AG04450 (cell line): ENCODE measurements at regions not wholly inside any gene's neighbourhood (a gene's known extent, or its start where the extent isn't known, plus 50 kb on each side); places are given as distances from the start of the nearest gene placed in this dataset.

Experiments
- CTCF ChIA-PET: fragments of 300-600, 350-600 bp; formaldehyde crosslinking; extraction: SDS; loops from one replicate; lab custom pipeline; 2022; ENCODE audit warnings: antibody characterized with exemption, inconsistent platforms; lab: Charles Lee
- POLR2A ChIA-PET: fragments of 350-600 bp; formaldehyde crosslinking; extraction: SDS; loops from one replicate; lab custom pipeline; 2021; ENCODE audit warnings: antibody characterized with exemption, inconsistent platforms; lab: Yijun Ruan, JAX
- DNase-seq: peaks from one replicate; pipeline ENCODE4 v3.0.0-alpha.2; 2011; ENCODE audit warnings: low read depth, low spot score
- H3K27ac ChIP-seq: one replicate; pipeline ENCODE4 v1.5.1; 2012; ENCODE audit warnings: low read depth, low read length, control low read depth
- H3K27me3 ChIP-seq: one replicate; pipeline ENCODE4 v1.6.0; 2012; ENCODE audit warnings: low read length; ENCODE audit not compliant: control insufficient read depth, insufficient read depth
- H3K4me3 ChIP-seq: 2 replicates; pipeline ENCODE4 v1.5.1; 2011; ENCODE audit warnings: mild to moderate bottlenecking, low read depth, low read length, control low read depth
- H3K9me3 ChIP-seq: 2 replicates; pipeline ENCODE4 v1.5.1; 2012; ENCODE audit warnings: low read length; ENCODE audit not compliant: control insufficient read depth, insufficient read depth
- TF ChIP-seq, protein P1 (sequence below): IDR thresholded peaks from 2 replicates; pipeline ENCODE4 v1.5.1; 2011; ENCODE audit warnings: low read depth, low read length, control low read depth, inconsistent platforms

DNA sequence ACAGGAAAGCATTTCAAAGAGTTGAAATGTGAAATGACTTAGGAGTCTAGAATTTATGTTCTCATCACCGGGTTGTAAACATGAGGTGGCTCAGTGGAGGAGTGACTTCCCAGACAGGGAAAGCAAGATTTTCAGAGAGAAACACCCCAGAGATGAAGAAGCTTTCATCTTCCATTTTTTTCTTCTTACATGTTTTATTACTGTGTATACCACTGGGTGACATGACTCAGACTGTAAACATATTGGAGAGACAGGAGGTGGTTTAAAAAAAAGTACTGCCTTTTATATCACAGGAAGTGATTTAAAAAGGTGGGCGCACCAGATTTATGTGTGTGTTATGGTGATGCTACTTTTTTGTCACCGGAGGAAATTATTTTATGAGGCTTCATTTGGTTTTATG is 209.1 kb upstream of the TUT7 start:
- TF ChIP-seq, protein P1, sequence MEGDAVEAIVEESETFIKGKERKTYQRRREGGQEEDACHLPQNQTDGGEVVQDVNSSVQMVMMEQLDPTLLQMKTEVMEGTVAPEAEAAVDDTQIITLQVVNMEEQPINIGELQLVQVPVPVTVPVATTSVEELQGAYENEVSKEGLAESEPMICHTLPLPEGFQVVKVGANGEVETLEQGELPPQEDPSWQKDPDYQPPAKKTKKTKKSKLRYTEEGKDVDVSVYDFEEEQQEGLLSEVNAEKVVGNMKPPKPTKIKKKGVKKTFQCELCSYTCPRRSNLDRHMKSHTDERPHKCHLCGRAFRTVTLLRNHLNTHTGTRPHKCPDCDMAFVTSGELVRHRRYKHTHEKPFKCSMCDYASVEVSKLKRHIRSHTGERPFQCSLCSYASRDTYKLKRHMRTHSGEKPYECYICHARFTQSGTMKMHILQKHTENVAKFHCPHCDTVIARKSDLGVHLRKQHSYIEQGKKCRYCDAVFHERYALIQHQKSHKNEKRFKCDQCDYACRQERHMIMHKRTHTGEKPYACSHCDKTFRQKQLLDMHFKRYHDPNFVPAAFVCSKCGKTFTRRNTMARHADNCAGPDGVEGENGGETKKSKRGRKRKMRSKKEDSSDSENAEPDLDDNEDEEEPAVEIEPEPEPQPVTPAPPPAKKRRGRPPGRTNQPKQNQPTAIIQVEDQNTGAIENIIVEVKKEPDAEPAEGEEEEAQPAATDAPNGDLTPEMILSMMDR, result no peak
- Histone ChIP-seq H3K27me3 (no peaks in the 10 kb centered on the region), H3K4me3 (no peak overlapping the region), H3K9me3 (no peaks in the 10 kb centered on the region), H3K27ac (no peak overlapping the region)
- CTCF ChIA-PET, result no interaction called here
- POLR2A ChIA-PET, result no interaction called here
- no peak for DNase-seq

DNA sequence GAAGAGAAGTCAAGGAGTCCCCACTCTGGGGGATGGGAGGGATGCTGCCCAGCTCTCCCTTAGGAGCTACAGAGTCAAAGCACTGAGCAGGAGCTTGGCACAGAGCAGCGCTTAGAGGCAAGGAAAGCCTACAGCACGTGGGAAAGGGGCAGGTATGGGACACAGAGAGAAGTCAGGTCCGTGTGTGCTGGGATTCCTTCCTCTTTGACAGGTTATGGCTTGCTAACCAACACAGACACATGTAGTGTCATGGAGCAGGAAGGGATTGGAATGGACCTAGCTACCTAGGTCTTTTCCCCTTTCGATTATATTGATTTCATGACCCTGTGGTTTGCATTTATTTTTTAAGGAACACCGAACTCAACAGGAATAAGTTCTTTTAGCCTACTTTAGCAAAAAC is 208.5 kb upstream of the TUT7 start:
- no peaks in the 10 kb centered on the region for H3K9me3 ChIP-seq
- CTCF ChIA-PET, result no interaction called here
- DNase-seq, result no peak
- H3K4me3 ChIP-seq, result no peak overlapping the region
- POLR2A ChIA-PET, result interaction anchor here (0.6 kb wide), 1 partner anchor 503 kb away, joined by 3 read pairs; no protein-coding TSS in a partner anchor
- no peaks in the 10 kb centered on the region for H3K27me3 ChIP-seq
- H3K27ac ChIP-seq, result no peak overlapping the region
- TF ChIP-seq, protein P1, result no peak

DNA sequence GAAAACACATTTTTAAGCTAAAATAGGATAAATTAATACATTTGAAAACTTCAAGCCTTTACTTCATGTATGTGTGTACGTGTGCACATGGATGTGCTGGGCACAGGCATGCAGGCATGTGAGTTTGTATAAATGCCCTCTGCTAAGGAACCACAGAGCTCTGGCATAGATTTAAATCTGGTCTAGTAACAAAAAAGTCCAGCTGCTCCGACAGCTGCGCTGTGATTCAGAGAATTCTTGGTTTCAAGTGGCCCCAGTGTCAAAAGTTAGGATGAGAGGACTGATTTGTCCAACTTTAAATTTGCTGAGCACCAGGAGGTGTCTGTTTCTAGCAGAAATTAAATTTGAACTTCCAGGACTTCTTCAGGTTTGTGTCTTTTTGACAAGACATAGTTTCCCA is 203.7 kb upstream of the TUT7 start:
- Histone ChIP-seq H3K9me3 (no peaks in the 10 kb centered on the region), H3K27ac (no peak overlapping the region), H3K4me3 (no peak overlapping the region), H3K27me3 (no peaks in the 10 kb centered on the region)
- POLR2A ChIA-PET, result interaction anchor here (0.9 kb wide), 1 partner anchor 9 kb away, joined by 7 read pairs; no protein-coding TSS in a partner anchor
- TF ChIP-seq, protein P1, result no peak
- DNase-seq, result no peak
- CTCF ChIA-PET, result no interaction called here

DNA sequence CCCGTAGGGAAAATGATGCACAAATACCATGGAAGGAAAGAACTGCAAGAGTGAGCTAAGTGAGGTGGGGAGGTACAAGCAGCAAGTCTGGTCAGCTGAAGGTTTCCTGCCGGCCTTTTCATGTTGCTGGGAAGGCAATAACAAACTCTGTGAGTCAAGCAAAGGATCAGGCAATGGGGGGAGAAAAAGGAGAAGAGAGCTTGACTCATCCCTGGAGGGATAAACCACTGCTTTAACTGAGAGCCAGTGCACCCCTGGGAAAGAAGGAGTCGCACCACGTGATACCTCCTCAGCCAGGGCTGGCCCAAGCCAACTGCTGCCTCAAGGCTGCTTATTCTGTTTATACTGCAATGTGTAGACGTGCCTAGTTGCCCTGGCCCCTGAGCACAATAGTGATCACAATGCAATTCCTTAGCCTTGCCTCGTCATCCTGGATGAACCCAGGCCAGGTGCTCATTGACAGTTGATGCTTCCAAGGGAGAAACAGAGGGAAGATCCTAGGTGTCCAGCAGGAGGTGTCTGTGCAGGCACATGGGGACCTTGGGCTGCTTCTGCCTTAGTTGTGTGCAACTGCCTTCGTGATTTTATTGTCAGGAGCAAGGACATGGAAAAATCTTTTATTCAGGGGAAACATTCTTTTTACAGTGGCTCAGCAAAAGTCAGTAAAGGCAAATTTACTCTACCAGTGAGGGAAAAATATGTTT is 203.0 kb upstream of the TUT7 start:
- Histone ChIP-seq H3K4me3 (no peak overlapping the region), H3K9me3 (no peaks in the 10 kb centered on the region), H3K27ac (peak overlapping the region; percentile 79), H3K27me3 (no peaks in the 10 kb centered on the region)
- peak; percentile 89 for DNase-seq
- ChIA-PET POLR2A (interaction anchor here (0.8 to 0.9 kb wide), 2 partner anchors 8 to 391 kb away, joined by 4 to 7 read pairs; no protein-coding TSS in a partner anchor), CTCF (interaction anchor here (0.8 kb wide), 1 partner anchor 29 kb away, joined by 3 read pairs; no protein-coding TSS in a partner anchor)
- TF ChIP-seq, protein P1, result no peak; the same call in 1 of the 2 replicates

DNA sequence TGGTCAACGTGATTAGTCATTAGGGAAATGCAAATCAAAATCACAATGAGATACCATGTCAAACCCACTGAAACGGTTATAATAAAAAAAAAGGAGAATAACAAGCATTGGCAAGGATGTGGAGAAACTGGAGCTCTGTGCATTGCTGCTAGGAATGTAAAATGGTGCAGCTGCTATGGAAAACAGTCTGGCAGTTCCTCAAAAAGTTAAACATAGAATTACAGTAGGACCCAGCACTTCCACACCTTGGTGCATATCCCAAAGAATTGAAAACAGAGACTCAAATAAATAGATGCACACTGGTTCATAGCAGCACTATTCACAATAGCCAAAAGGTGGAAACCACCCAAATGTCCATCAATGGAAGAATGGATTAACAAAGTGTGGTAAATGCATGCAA is 201.5 kb upstream of the TUT7 start:
- H3K27ac ChIP-seq, result no peak overlapping the region
- no peak overlapping the region for H3K4me3 ChIP-seq
- TF ChIP-seq, protein P1, result no peak
- ChIA-PET POLR2A (no interaction called here), CTCF (no interaction called here)
- H3K9me3 ChIP-seq, result no peaks in the 10 kb centered on the region
- no peaks in the 10 kb centered on the region for H3K27me3 ChIP-seq
- DNase-seq, result no peak
